ENCODE measurements at regions not wholly inside any gene's neighbourhood (a gene's known extent, or its start where the extent isn't known, plus 50 kb on each side); places are given as distances from the start of the nearest gene placed in this dataset.

DNA sequence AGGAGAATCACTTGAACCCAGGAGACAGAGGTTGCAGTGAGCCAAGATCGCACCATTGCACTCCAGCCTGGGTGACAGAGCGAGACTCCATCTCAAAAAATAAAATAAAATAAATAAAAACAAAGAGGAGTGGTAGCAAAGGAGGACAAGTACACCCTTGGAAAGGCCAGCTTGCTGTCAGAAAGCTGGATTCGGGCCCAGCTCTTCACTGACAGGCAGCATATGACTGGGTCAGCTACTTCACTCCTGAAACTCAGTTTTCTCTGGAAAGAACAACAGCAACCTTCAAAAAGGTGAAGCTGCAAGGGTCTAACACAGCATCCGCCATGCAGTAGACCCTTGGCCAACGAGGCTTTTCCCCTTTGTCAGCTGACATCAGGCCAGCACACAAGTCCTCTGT is 156.0 kb upstream of the TIAM1 start:
- TF ChIP-seq, protein P1, sequence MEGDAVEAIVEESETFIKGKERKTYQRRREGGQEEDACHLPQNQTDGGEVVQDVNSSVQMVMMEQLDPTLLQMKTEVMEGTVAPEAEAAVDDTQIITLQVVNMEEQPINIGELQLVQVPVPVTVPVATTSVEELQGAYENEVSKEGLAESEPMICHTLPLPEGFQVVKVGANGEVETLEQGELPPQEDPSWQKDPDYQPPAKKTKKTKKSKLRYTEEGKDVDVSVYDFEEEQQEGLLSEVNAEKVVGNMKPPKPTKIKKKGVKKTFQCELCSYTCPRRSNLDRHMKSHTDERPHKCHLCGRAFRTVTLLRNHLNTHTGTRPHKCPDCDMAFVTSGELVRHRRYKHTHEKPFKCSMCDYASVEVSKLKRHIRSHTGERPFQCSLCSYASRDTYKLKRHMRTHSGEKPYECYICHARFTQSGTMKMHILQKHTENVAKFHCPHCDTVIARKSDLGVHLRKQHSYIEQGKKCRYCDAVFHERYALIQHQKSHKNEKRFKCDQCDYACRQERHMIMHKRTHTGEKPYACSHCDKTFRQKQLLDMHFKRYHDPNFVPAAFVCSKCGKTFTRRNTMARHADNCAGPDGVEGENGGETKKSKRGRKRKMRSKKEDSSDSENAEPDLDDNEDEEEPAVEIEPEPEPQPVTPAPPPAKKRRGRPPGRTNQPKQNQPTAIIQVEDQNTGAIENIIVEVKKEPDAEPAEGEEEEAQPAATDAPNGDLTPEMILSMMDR (conservative IDR thresholded peaks at IDR 0.05; ENCODE audit: low read length) = no peak
- no peak for TF ChIP-seq EZH2phosphoT487 (IDR thresholded peaks at IDR 0.05; ENCODE audit: borderline replicate concordance, low read depth, low read length)
